Glutamatergic neuron (in vitro differentiated cells): ENCODE measurements at regions not wholly inside any gene's neighbourhood (a gene's known extent, or its start where the extent isn't known, plus 50 kb on each side); places are given as distances from the start of the nearest gene placed in this dataset.

Source experiments
- DNase-seq: peaks from one replicate; pipeline ENCODE4 v3.0.0; 2022
- H3K27ac Mint-ChIP-seq: one replicate; pipeline ENCODE4 v1.8.0; 2020; ENCODE audit warnings: mild to moderate bottlenecking, mixed read lengths, inconsistent platforms; ENCODE audit not compliant: unreplicated experiment
- H3K27me3 Mint-ChIP-seq: one replicate; pipeline ENCODE4 v1.8.0; 2020; ENCODE audit warnings: mild to moderate bottlenecking, moderate library complexity, mixed read lengths, inconsistent platforms; ENCODE audit not compliant: unreplicated experiment
- H3K36me3 Mint-ChIP-seq: one replicate; pipeline ENCODE4 v1.8.0; 2020; ENCODE audit warnings: mild to moderate bottlenecking, mixed read lengths, inconsistent platforms; ENCODE audit not compliant: unreplicated experiment
- H3K4me1 Mint-ChIP-seq: one replicate; pipeline ENCODE4 v1.8.0; 2020; ENCODE audit warnings: mild to moderate bottlenecking, low read depth, mixed read lengths, inconsistent platforms; ENCODE audit not compliant: unreplicated experiment
- H3K4me3 Mint-ChIP-seq: one replicate; pipeline ENCODE4 v1.8.0; 2020; ENCODE audit warnings: mild to moderate bottlenecking, mixed read lengths, inconsistent platforms; ENCODE audit not compliant: unreplicated experiment
- H3K9me3 Mint-ChIP-seq: one replicate; pipeline ENCODE4 v1.8.0; 2020; ENCODE audit warnings: mild to moderate bottlenecking, moderate library complexity, mixed read lengths, inconsistent platforms; ENCODE audit not compliant: unreplicated experiment
- TF ChIP-seq, protein P1 (sequence below): fragments of 200-600 bp; sonication (generic); IDR thresholded peaks from one replicate; pipeline ENCODE4 v1.5.0; 2021; ENCODE audit not compliant: partially characterized antibody, unreplicated experiment

DNA sequence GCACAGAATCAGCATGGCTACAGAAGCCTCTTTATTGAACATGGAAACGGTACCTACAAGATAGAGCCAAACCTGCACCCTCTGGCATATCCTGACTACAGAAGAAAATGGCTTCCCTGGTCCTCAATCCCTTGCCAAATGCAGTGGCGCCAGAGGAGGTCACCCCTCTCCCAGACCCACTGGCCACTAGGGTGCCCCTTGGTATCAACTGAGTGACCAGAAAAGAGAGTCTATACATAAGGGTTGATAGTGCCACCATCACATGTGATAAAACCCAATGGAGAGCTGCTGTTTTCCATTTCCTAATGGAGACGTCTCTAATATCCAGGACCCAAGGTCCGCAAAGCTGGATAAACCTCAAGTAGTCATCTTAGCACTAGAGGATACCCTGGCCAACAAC is 52.7 kb upstream of the ALK start:
- no peak overlapping the region for H3K4me3 Mint-ChIP-seq
- H3K4me1 Mint-ChIP-seq, result no peaks in the 10 kb centered on the region
- H3K9me3 Mint-ChIP-seq, result peaks cover 2% of the 10 kb centered on the region
- H3K27ac Mint-ChIP-seq, result no peak overlapping the region
- no peaks in the 10 kb centered on the region for H3K36me3 Mint-ChIP-seq
- H3K27me3 Mint-ChIP-seq, result peaks cover 6% of the 10 kb centered on the region
- DNase-seq, result no peak
- TF ChIP-seq, protein P1, sequence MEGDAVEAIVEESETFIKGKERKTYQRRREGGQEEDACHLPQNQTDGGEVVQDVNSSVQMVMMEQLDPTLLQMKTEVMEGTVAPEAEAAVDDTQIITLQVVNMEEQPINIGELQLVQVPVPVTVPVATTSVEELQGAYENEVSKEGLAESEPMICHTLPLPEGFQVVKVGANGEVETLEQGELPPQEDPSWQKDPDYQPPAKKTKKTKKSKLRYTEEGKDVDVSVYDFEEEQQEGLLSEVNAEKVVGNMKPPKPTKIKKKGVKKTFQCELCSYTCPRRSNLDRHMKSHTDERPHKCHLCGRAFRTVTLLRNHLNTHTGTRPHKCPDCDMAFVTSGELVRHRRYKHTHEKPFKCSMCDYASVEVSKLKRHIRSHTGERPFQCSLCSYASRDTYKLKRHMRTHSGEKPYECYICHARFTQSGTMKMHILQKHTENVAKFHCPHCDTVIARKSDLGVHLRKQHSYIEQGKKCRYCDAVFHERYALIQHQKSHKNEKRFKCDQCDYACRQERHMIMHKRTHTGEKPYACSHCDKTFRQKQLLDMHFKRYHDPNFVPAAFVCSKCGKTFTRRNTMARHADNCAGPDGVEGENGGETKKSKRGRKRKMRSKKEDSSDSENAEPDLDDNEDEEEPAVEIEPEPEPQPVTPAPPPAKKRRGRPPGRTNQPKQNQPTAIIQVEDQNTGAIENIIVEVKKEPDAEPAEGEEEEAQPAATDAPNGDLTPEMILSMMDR, result no peak

DNA sequence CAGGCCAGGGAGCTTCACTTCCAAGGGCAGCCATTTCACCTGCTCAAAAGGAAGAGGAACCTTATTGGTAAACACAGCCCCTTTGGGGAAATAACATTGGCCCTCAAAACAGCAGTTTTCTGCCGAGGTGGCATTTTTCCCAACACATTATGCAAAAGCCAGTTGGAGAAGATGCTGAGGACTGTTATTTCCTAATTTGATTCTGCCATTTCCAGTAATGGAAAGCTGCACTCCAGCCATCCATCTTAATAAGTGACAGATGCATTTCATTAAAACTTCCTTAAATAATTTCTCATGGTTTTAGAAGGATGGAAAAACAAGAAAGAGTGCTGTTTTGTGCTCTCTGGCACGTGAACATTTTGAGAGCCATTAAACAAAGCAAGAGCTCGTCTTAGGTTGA is 55.9 kb upstream of the ALK start:
- H3K36me3 Mint-ChIP-seq, result no peaks in the 10 kb centered on the region
- no peaks in the 10 kb centered on the region for H3K4me1 Mint-ChIP-seq
- TF ChIP-seq, protein P1, result no peak
- DNase-seq, result no peak
- peaks cover 2% of the 10 kb centered on the region for H3K9me3 Mint-ChIP-seq
- H3K27ac Mint-ChIP-seq, result no peak overlapping the region
- no peak overlapping the region for H3K4me3 Mint-ChIP-seq
- peaks cover 2% of the 10 kb centered on the region for H3K27me3 Mint-ChIP-seq

DNA sequence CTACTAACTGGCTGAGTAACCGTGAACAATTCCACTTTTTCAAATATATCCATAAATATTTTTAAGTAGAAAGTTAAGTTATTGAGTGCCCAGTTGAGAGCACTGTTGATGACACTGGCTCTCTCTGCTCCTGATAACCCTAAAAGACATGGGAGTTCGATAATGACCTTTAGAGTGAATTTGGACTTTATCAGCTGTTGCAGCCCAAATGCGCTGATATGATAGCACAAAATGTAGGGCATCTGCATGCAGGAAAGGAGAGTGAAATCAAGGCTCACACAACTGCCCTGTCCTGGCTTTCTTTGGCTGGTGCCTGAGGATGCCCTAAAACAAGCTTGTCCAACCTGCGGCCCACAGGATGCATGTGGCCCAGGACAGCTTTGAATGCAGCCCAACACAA is 60.0 kb upstream of the ALK start:
- peaks cover 2% of the 10 kb centered on the region for H3K9me3 Mint-ChIP-seq
- no peaks in the 10 kb centered on the region for H3K4me1 Mint-ChIP-seq
- no peaks in the 10 kb centered on the region for H3K27me3 Mint-ChIP-seq
- TF ChIP-seq, protein P1, result no peak
- H3K27ac Mint-ChIP-seq, result no peak overlapping the region
- no peak for DNase-seq
- no peak overlapping the region for H3K4me3 Mint-ChIP-seq
- no peaks in the 10 kb centered on the region for H3K36me3 Mint-ChIP-seq

DNA sequence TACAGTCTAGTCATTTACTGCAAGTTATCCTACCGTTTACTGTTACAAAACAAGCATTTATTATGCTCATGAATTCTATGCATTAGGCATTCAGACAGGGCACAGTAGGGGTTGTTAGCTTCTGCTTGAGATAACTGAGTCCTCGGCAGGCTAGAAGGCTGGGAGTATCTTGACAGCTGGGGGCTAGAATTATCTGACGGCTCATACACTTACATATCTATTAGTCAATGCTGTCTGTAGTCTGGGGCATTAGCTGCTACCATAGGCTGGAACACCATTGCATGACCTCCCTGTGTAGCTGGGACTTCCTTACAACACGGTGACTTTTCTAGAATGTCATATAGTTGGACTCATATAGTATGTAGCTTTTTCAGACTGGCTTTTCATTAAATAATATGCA is 61.9 kb upstream of the ALK start:
- Mint-ChIP-seq H3K27ac (no peak overlapping the region), H3K9me3 (no peaks in the 10 kb centered on the region), H3K36me3 (no peaks in the 10 kb centered on the region), H3K4me3 (no peak overlapping the region), H3K4me1 (no peaks in the 10 kb centered on the region), H3K27me3 (no peaks in the 10 kb centered on the region)
- DNase-seq, result no peak
- TF ChIP-seq, protein P1, result no peak

DNA sequence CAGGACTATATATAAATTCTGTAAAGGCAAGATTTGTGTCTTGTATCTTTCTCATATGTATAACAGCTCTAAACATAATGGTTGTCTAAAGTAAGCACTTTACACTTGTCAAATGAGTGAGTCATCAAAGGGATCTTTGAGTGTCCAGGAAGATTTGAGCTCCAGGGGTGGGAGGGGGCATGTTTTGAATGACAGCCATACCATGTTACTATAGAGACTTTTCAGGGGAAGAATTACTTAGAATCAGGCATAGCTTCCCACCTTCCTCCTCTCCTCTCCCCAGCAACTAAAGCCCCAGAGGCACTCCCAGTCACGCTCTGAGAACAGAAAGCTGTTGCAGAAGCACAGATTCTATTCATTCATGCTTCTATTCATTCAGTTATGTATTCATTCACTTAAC is 65.8 kb upstream of the ALK start:
- no peaks in the 10 kb centered on the region for H3K4me1 Mint-ChIP-seq
- TF ChIP-seq, protein P1, result no peak
- H3K4me3 Mint-ChIP-seq, result no peak overlapping the region
- no peaks in the 10 kb centered on the region for H3K36me3 Mint-ChIP-seq
- no peak overlapping the region for H3K27ac Mint-ChIP-seq
- H3K9me3 Mint-ChIP-seq, result no peaks in the 10 kb centered on the region
- H3K27me3 Mint-ChIP-seq, result peaks cover 2% of the 10 kb centered on the region
- DNase-seq, result no peak
